ENCODE measurements at regions not wholly inside any gene's neighbourhood (a gene's known extent, or its start where the extent isn't known, plus 50 kb on each side); places are given as distances from the start of the nearest gene placed in this dataset.

- H3K4me1 ChIP-seq (ENCODE audit: insufficient read depth, low read length) = peaks cover 20% of the 10 kb centered on the region
- H3K79me2 ChIP-seq (ENCODE audit: insufficient read depth, low read length) = no peaks in the 10 kb centered on the region
- no peak overlapping the region for H3K4me2 ChIP-seq (ENCODE audit: insufficient read depth, low read length)
Measured at GRCh38 chr2:207227749-207228145, 62.0 kb upstream of the KLF7 start.

DNA sequence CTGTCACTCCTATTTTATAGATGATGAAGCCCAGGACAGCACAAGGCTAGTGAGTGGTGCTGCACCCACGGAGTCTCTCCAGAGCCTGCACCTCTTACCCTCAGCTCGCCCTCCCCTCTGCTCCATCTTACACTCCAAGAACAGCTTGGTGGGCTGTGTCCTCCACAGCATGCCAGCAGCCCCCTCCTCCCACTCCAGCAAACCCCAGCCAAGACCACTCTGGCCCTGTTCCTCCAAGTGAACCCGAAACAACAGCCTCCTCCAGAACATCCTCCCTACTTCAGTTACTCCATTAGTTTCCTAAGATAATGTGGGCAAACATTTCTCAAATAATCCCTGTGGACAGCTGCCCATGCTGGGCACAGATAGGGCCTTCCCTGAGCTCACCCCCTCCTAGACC is 62.7 kb upstream of the KLF7 start:
- no peak overlapping the region for H2AFZ ChIP-seq (ENCODE audit: low read length)
- H4K20me1 ChIP-seq (ENCODE audit: insufficient read depth, low read length) = no peaks in the 10 kb centered on the region
- H3K9me3 ChIP-seq (ENCODE audit: low read depth, low read length) = no peaks in the 10 kb centered on the region
- DNase-seq (ENCODE audit: insufficient read length, low spot score, missing footprints) = no peak
- H3K4me1 ChIP-seq (ENCODE audit: insufficient read depth, low read length) = peaks cover 17% of the 10 kb centered on the region
- TF ChIP-seq CTCF (IDR thresholded peaks at IDR 0.05; ENCODE audit: extremely low read depth, low read depth, low read length) = no peak
- no peaks in the 10 kb centered on the region for H3K36me3 ChIP-seq (ENCODE audit: insufficient read depth, low read length)
- H3K79me2 ChIP-seq (ENCODE audit: insufficient read depth, low read length) = no peaks in the 10 kb centered on the region
- H3K4me3 ChIP-seq (ENCODE audit: insufficient read depth, low read length) = no peak overlapping the region
- no peak overlapping the region for H3K27ac ChIP-seq (ENCODE audit: low read depth, low read length)
- no peaks in the 10 kb centered on the region for H3K27me3 ChIP-seq (ENCODE audit: insufficient read depth, low read length)
- no peak overlapping the region for H3K4me2 ChIP-seq (ENCODE audit: insufficient read depth, low read length)

More at GRCh38 chr2:207227749-207228145, 62.0 kb upstream of the KLF7 start:
- no peak for DNase-seq (ENCODE audit: insufficient read length, low spot score, missing footprints)
- Histone ChIP-seq H3K4me3 (ENCODE audit: insufficient read depth, low read length) (no peak overlapping the region), H3K36me3 (ENCODE audit: insufficient read depth, low read length) (no peaks in the 10 kb centered on the region), H3K27me3 (ENCODE audit: insufficient read depth, low read length) (no peaks in the 10 kb centered on the region), H3K27ac (ENCODE audit: low read depth, low read length) (no peak overlapping the region), H3K9me3 (ENCODE audit: low read depth, low read length) (no peaks in the 10 kb centered on the region), H4K20me1 (ENCODE audit: insufficient read depth, low read length) (no peaks in the 10 kb centered on the region), H2AFZ (ENCODE audit: low read length) (no peak overlapping the region)
- no peak for TF ChIP-seq CTCF (IDR thresholded peaks at IDR 0.05; ENCODE audit: extremely low read depth, low read depth, low read length)

GRCh38 chr2:207229161-207229560 is 63.4 kb upstream of the KLF7 start:
- no peaks in the 10 kb centered on the region for H3K79me2 ChIP-seq (ENCODE audit: insufficient read depth, low read length)
- H4K20me1 ChIP-seq (ENCODE audit: insufficient read depth, low read length) = no peaks in the 10 kb centered on the region
- no peak for TF ChIP-seq CTCF (IDR thresholded peaks at IDR 0.05; ENCODE audit: extremely low read depth, low read depth, low read length)
- peaks cover 17% of the 10 kb centered on the region for H3K4me1 ChIP-seq (ENCODE audit: insufficient read depth, low read length)
- H3K4me3 ChIP-seq (ENCODE audit: insufficient read depth, low read length) = no peak overlapping the region
- H3K9me3 ChIP-seq (ENCODE audit: low read depth, low read length) = no peaks in the 10 kb centered on the region
- H3K4me2 ChIP-seq (ENCODE audit: insufficient read depth, low read length) = no peak overlapping the region
- no peaks in the 10 kb centered on the region for H3K27me3 ChIP-seq (ENCODE audit: insufficient read depth, low read length)
- no peak overlapping the region for H2AFZ ChIP-seq (ENCODE audit: low read length)
- no peaks in the 10 kb centered on the region for H3K36me3 ChIP-seq (ENCODE audit: insufficient read depth, low read length)
- H3K27ac ChIP-seq (ENCODE audit: low read depth, low read length) = no peak overlapping the region
- no peak for DNase-seq (ENCODE audit: insufficient read length, low spot score, missing footprints)

DNA sequence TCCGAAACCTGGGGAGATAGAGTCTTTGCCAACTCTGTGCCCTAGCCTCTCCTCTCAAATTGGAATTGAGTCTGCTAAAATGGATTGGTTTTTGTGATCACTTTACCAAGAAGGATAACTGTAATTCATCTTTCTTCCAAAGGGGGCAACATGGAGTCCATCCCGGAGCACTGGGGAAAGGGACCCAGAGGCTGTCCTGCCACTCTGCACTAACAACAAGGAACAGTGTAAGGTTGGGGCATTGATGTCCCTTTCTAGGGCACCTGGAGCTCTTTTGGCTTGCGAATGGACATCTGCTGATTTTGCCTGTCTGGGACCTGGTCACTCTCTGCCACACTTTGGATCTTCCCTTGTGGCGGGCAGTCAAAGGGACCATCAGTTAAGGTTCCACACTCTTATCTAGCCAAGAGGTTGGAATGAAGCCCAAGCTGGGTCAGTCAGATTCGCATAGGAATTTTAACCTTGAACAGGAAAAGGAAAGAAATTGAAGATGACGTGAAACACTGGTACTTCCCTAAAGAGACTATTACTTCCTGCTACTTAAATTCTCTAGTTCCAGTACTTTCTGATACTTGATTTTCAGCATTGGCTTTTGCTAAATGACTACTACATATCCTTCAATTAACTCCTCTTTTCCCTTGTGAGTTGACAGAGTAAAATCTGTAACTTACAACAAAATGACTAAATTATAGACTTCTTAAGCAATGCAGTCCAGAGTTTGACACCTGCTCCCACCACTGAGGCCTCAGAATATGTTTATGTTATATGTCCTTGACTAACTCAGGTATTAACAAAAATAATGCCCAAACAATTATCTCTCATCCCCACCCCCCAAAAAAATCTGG is 64.7 kb upstream of the KLF7 start:
- no peak overlapping the region for H2AFZ ChIP-seq (ENCODE audit: low read length)
- no peaks in the 10 kb centered on the region for H3K27me3 ChIP-seq (ENCODE audit: insufficient read depth, low read length)

More for the DNA sequence above, 64.7 kb upstream of the KLF7 start:
- Histone ChIP-seq H3K4me1 (ENCODE audit: insufficient read depth, low read length) (peaks cover 17% of the 10 kb centered on the region), H3K4me3 (ENCODE audit: insufficient read depth, low read length) (no peak overlapping the region), H3K27ac (ENCODE audit: low read depth, low read length) (peak overlapping the region; percentile 83), H3K79me2 (ENCODE audit: insufficient read depth, low read length) (no peaks in the 10 kb centered on the region), H3K9me3 (ENCODE audit: low read depth, low read length) (no peaks in the 10 kb centered on the region), H4K20me1 (ENCODE audit: insufficient read depth, low read length) (no peaks in the 10 kb centered on the region), H3K4me2 (ENCODE audit: insufficient read depth, low read length) (no peak overlapping the region), H3K36me3 (ENCODE audit: insufficient read depth, low read length) (no peaks in the 10 kb centered on the region)
- peak; percentile 51 for DNase-seq (ENCODE audit: insufficient read length, low spot score, missing footprints)
- peak; percentile 52 for TF ChIP-seq CTCF (IDR thresholded peaks at IDR 0.05; ENCODE audit: extremely low read depth, low read depth, low read length)

All from osteoblast (primary cell).